CD4-positive, alpha-beta T cell (primary cell): ENCODE measurements at regions not wholly inside any gene's neighbourhood (a gene's known extent, or its start where the extent isn't known, plus 50 kb on each side); places are given as distances from the start of the nearest gene placed in this dataset.

ENCODE experiments used
- ATAC-seq: fragments of 200-7000 bp; cut with Tn5 transposase; one replicate; pipeline ENCODE4 v1.10.0; 2022; ENCODE audit warnings: mild to moderate bottlenecking; ENCODE audit not compliant: poor library complexity
- CTCF ChIA-PET: fragments of 350-600 bp; sonication (Branson Sonifier 250); formaldehyde crosslinking; loops from one replicate; lab custom pipeline; 2021; ENCODE audit warnings: antibody characterized with exemption, inconsistent platforms; lab: Charles Lee
- POLR2A ChIA-PET: fragments of 350-600 bp; sonication (Branson Sonifier 250); formaldehyde crosslinking; loops from one replicate; lab custom pipeline; 2021; ENCODE audit warnings: antibody characterized with exemption, inconsistent platforms; lab: Charles Lee
- DNase-seq, 14 experiments: peaks; one replicate each; pipeline ENCODE4 v3.0.0-alpha.2; 2013 to 2020; ENCODE audit warnings: mixed read lengths in 2 of 14
- H3K27ac ChIP-seq, 2 donors: one replicate each; pipeline versions ENCODE4 v1.5.1 to v1.7.0; 2013; ENCODE audit warnings: low read length in 2 of 2, low read depth in 1 of 2, mild to moderate bottlenecking in 1 of 2
- H3K27me3 ChIP-seq, 2 experiments: 1 replicate in 1 of 2; 2 replicates in 1 of 2; pipeline versions ENCODE4 v1.6.1 to v1.7.0; 2013; ENCODE audit warnings: low read length in 2 of 2, control low read depth in 1 of 2, mild to moderate bottlenecking in 1 of 2, moderate library complexity in 1 of 2; ENCODE audit not compliant: insufficient read depth in 2 of 2, control insufficient read depth in 1 of 2
- H3K36me3 ChIP-seq: one replicate; pipeline ENCODE4 v1.6.1; 2013; ENCODE audit warnings: low read length, control low read depth; ENCODE audit not compliant: insufficient read depth
- H3K4me1 ChIP-seq: one replicate; pipeline ENCODE4 v1.6.1; 2013; ENCODE audit warnings: low read length, control low read depth; ENCODE audit not compliant: insufficient read depth
- H3K4me3 ChIP-seq: one replicate; pipeline ENCODE4 v1.5.1; 2013; ENCODE audit warnings: mild to moderate bottlenecking, low read length, moderate library complexity
- H3K9me3 ChIP-seq, 2 experiments: 1 replicate in 1 of 2; 2 replicates in 1 of 2; pipeline versions ENCODE4 v1.6.1 to v1.7.0; 2013; ENCODE audit warnings: low read length in 2 of 2, mild to moderate bottlenecking in 2 of 2, control low read depth in 1 of 2, moderate library complexity in 1 of 2; ENCODE audit not compliant: control insufficient read depth in 1 of 2, insufficient read depth in 1 of 2
- H3K27ac Mint-ChIP-seq: one replicate; pipeline ENCODE4 v1.8.0; 2020; ENCODE audit warnings: mixed read lengths
- H3K27me3 Mint-ChIP-seq: one replicate; pipeline ENCODE4 v1.8.0; 2021; ENCODE audit warnings: mixed read lengths
- H3K36me3 Mint-ChIP-seq: one replicate; pipeline ENCODE4 v1.8.0; 2021; ENCODE audit warnings: low read depth, mixed read lengths
- H3K4me1 Mint-ChIP-seq: one replicate; pipeline ENCODE4 v1.8.0; 2021; ENCODE audit warnings: low read depth, mixed read lengths
- H3K4me3 Mint-ChIP-seq: one replicate; pipeline ENCODE4 v1.8.0; 2020; ENCODE audit warnings: mild to moderate bottlenecking, mixed read lengths
- H3K9me3 Mint-ChIP-seq: one replicate; pipeline ENCODE4 v1.8.0; 2020; ENCODE audit warnings: mixed read lengths
- CTCF ChIP-seq: fragments of 200-600 bp; IDR thresholded peaks from one replicate; pipeline ENCODE4 v1.8.0; 2022; ENCODE audit warnings: antibody characterized with exemption, mild to moderate bottlenecking
- intact Hi-C, 2 experiments: fragments of 100-400 bp; cut with DNase I in 1 of 2; cut with micrococcal nuclease in 1 of 2; formaldehyde crosslinking; loops; one replicate each; pipeline versions ENCODE4 v1.15.1 to v1.9.0; 2023 to 2025; cut with DNase I, micrococcal nuclease

- ChIA-PET POLR2A (no interaction called here), CTCF (no interaction called here)
- no peaks in the 10 kb centered on the region for H3K27me3 Mint-ChIP-seq
- no peak overlapping the region for H3K4me3 Mint-ChIP-seq
- Histone ChIP-seq H3K27ac (no peak overlapping the region), H3K4me3 (no peak overlapping the region), H3K9me3 (no peaks in the 10 kb centered on the region), H3K27me3 (no peaks in the 10 kb centered on the region), H3K36me3 (no peaks in the 10 kb centered on the region), H3K4me1 (no peaks in the 10 kb centered on the region)
- no peaks in the 10 kb centered on the region for H3K9me3 Mint-ChIP-seq
- intact Hi-C loops: no loop called here
- ATAC-seq (no peak), DNase-seq (no peak)
- H3K36me3 Mint-ChIP-seq: no peaks in the 10 kb centered on the region
- H3K4me1 Mint-ChIP-seq: no peaks in the 10 kb centered on the region
- TF ChIP-seq CTCF: no peak
- no peak overlapping the region for H3K27ac Mint-ChIP-seq
These were observed 428.9 kb downstream of the MBD2 start for GRCh38 chr18:53795610-53796009.

- no peaks in the 10 kb centered on the region for H3K27me3 Mint-ChIP-seq
- ChIA-PET CTCF (no interaction called here), POLR2A (no interaction called here)
- ATAC-seq: no peak
- H3K27ac Mint-ChIP-seq: no peak overlapping the region
- Histone ChIP-seq H3K4me1 (no peaks in the 10 kb centered on the region), H3K27me3 (no peaks in the 10 kb centered on the region), H3K9me3 (no peaks in the 10 kb centered on the region), H3K36me3 (no peaks in the 10 kb centered on the region), H3K4me3 (no peak overlapping the region), H3K27ac (no peak overlapping the region)
- H3K9me3 Mint-ChIP-seq: no peaks in the 10 kb centered on the region
- no peaks in the 10 kb centered on the region for H3K36me3 Mint-ChIP-seq
- H3K4me3 Mint-ChIP-seq: no peak overlapping the region
- intact Hi-C loops: no loop called here
- DNase-seq: no peak
- H3K4me1 Mint-ChIP-seq: no peaks in the 10 kb centered on the region
- no peak for TF ChIP-seq CTCF
These were observed 429.4 kb downstream of the MBD2 start for GRCh38 chr18:53795061-53795460.

- no peak overlapping the region for H3K4me3 Mint-ChIP-seq
- H3K9me3 Mint-ChIP-seq: no peaks in the 10 kb centered on the region
- no peaks in the 10 kb centered on the region for H3K4me1 Mint-ChIP-seq
- no peaks in the 10 kb centered on the region for H3K9me3 ChIP-seq
- H3K36me3 Mint-ChIP-seq: no peaks in the 10 kb centered on the region
- H3K4me3 ChIP-seq: no peak overlapping the region
- H3K36me3 ChIP-seq: no peaks in the 10 kb centered on the region
- H3K4me1 ChIP-seq: no peaks in the 10 kb centered on the region
- no peak for TF ChIP-seq CTCF
- no peak for ATAC-seq
- no peaks in the 10 kb centered on the region for H3K27me3 Mint-ChIP-seq
- H3K27me3 ChIP-seq: no peaks in the 10 kb centered on the region
- CTCF ChIA-PET: no interaction called here
- intact Hi-C loops: no loop called here
- no peak overlapping the region for H3K27ac Mint-ChIP-seq
- no peak overlapping the region for H3K27ac ChIP-seq
- DNase-seq: no peak
- POLR2A ChIA-PET: no interaction called here
These were observed 431.7 kb downstream of the MBD2 start for GRCh38 chr18:53792762-53793161.
